ENCODE measurements at regions not wholly inside any gene's neighbourhood (a gene's known extent, or its start where the extent isn't known, plus 50 kb on each side); places are given as distances from the start of the nearest gene placed in this dataset.

DNA sequence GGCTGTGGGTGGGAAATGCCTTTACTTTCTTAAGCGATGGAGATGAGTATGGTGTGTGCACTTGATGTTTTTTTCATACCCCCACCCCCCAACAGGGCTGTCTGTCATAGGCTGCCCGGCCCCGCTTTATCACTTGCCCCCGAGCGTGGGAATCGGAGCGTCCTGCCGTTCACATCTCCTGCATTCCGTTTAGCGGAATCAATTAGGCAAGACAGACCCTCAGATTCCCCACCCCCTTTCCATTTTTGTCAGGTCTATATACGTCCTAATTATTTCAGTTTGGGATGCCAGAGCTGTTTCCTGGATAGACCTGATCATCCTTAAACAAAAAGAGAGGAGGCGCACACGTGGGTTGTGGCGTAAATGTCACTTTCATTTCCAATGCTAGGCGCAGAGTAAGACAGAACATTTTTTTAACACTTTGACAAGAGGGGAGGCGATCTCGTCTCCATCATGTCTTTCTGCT, 217.2 kb downstream of the MEF2C start:
- TF ChIP-seq CTCF (IDR thresholded peaks at IDR 0.05) (no peak), POLR2A (IDR thresholded peaks at IDR 0.05; ENCODE audit: low read depth) (no peak), POLR2AphosphoS5 (IDR thresholded peaks at IDR 0.05) (no peak), EP300 (IDR thresholded peaks at IDR 0.05) (no peak)
